Trophoblast cell (in vitro differentiated cells and primary cell): ENCODE measurements at regions not wholly inside any gene's neighbourhood (a gene's known extent, or its start where the extent isn't known, plus 50 kb on each side); places are given as distances from the start of the nearest gene placed in this dataset.

Experiments
- DNase-seq, 2 donors: peaks; one replicate each; pipeline ENCODE4 v3.0.0-alpha.2; 2016
- H2AFZ ChIP-seq: 2 replicates; pipeline ENCODE4 v1.6.1; 2013; ENCODE audit warnings: low read length, moderate library complexity, mild to moderate bottlenecking; ENCODE audit not compliant: insufficient read depth, poor library complexity
- H2AK5ac ChIP-seq: 2 replicates; pipeline ENCODE4 v1.6.1; 2013; ENCODE audit warnings: mild to moderate bottlenecking, low read length
- H2BK120ac ChIP-seq: 2 replicates; pipeline ENCODE4 v1.6.1; 2013; ENCODE audit warnings: low read length, mild to moderate bottlenecking, moderate library complexity; ENCODE audit not compliant: insufficient read depth, poor library complexity
- H2BK12ac ChIP-seq: 2 replicates; pipeline ENCODE4 v1.6.1; 2013; ENCODE audit warnings: mild to moderate bottlenecking, low read length, moderate library complexity
- H2BK5ac ChIP-seq: 2 replicates; pipeline ENCODE4 v1.6.1; 2013; ENCODE audit warnings: low read length, low read depth, moderate library complexity, mild to moderate bottlenecking; ENCODE audit not compliant: poor library complexity
- H3K14ac ChIP-seq: 2 replicates; pipeline ENCODE4 v1.6.1; 2013; ENCODE audit warnings: mild to moderate bottlenecking, low read length
- H3K18ac ChIP-seq: 2 replicates; pipeline ENCODE4 v1.6.1; 2013; ENCODE audit warnings: mild to moderate bottlenecking, low read length
- H3K23ac ChIP-seq: 2 replicates; pipeline ENCODE4 v1.6.1; 2013; ENCODE audit warnings: low read length
- H3K27ac ChIP-seq: 2 replicates; pipeline ENCODE4 v1.5.1; 2013; ENCODE audit warnings: low read depth, mild to moderate bottlenecking, inconsistent platforms, low read length, moderate library complexity
- H3K27me3 ChIP-seq: 2 replicates; pipeline ENCODE4 v1.6.1; 2013; ENCODE audit warnings: inconsistent platforms, mild to moderate bottlenecking, low read length, moderate library complexity; ENCODE audit not compliant: insufficient read depth
- H3K36me3 ChIP-seq, 2 experiments: 1 replicate in 1 of 2; 2 replicates in 1 of 2; pipeline ENCODE4 v1.6.1; 2013; ENCODE audit warnings: low read length in 2 of 2, mild to moderate bottlenecking in 2 of 2, moderate library complexity in 1 of 2; ENCODE audit not compliant: insufficient read depth in 2 of 2, control insufficient read depth in 1 of 2
- H3K4ac ChIP-seq: 2 replicates; pipeline ENCODE4 v1.6.1; 2013; ENCODE audit warnings: low read depth, mild to moderate bottlenecking, low read length, moderate library complexity
- H3K4me1 ChIP-seq, 2 experiments: 1 replicate in 1 of 2; 2 replicates in 1 of 2; pipeline ENCODE4 v1.6.1; 2013; ENCODE audit warnings: low read length in 2 of 2, mild to moderate bottlenecking in 2 of 2, moderate library complexity in 1 of 2; ENCODE audit not compliant: insufficient read depth in 2 of 2, control insufficient read depth in 1 of 2
- H3K4me2 ChIP-seq: 2 replicates; pipeline ENCODE4 v1.6.1; 2013; ENCODE audit warnings: inconsistent platforms, mild to moderate bottlenecking, low read length, moderate library complexity
- H3K4me3 ChIP-seq: 2 replicates; pipeline ENCODE4 v1.5.1; 2013; ENCODE audit warnings: mild to moderate bottlenecking, low read depth, low read length, inconsistent platforms
- H3K79me1 ChIP-seq: one replicate; pipeline ENCODE4 v1.6.1; 2013; ENCODE audit warnings: low read length
- H3K79me2 ChIP-seq: 2 replicates; pipeline ENCODE4 v1.6.1; 2013; ENCODE audit warnings: low read length, mild to moderate bottlenecking; ENCODE audit not compliant: control insufficient read depth, insufficient read depth, poor library complexity
- H3K9ac ChIP-seq: 2 replicates; pipeline ENCODE4 v1.6.1; 2013; ENCODE audit warnings: mild to moderate bottlenecking, low read length
- H3K9me3 ChIP-seq: 2 replicates; pipeline ENCODE4 v1.6.1; 2013; ENCODE audit warnings: low read depth, mild to moderate bottlenecking, control low read depth, inconsistent platforms, low read length; ENCODE audit not compliant: insufficient read depth
- H4K12ac ChIP-seq: 2 replicates; pipeline ENCODE4 v1.6.1; 2013; ENCODE audit warnings: low read depth, mild to moderate bottlenecking, low read length, moderate library complexity
- H4K8ac ChIP-seq: 2 replicates; pipeline ENCODE4 v1.6.1; 2013; ENCODE audit warnings: low read depth, mild to moderate bottlenecking, low read length, moderate library complexity
- H4K91ac ChIP-seq: one replicate; pipeline ENCODE4 v1.6.1; 2013; ENCODE audit warnings: low read depth, mild to moderate bottlenecking, low read length, moderate library complexity
- WGBS: extraction: QIAGEN DNeasy Blood & Tissue Kit; methylation state at CpG from one replicate; pipeline ENCODE4 v1.1.7; 2013; ENCODE audit warnings: missing lambda C conversion rate; ENCODE audit not compliant: insufficient read length, insufficient coverage; ENCODE audit errors: extremely low coverage; 5-methylcytosine and 5-hydroxymethylcytosine counted together

DNA sequence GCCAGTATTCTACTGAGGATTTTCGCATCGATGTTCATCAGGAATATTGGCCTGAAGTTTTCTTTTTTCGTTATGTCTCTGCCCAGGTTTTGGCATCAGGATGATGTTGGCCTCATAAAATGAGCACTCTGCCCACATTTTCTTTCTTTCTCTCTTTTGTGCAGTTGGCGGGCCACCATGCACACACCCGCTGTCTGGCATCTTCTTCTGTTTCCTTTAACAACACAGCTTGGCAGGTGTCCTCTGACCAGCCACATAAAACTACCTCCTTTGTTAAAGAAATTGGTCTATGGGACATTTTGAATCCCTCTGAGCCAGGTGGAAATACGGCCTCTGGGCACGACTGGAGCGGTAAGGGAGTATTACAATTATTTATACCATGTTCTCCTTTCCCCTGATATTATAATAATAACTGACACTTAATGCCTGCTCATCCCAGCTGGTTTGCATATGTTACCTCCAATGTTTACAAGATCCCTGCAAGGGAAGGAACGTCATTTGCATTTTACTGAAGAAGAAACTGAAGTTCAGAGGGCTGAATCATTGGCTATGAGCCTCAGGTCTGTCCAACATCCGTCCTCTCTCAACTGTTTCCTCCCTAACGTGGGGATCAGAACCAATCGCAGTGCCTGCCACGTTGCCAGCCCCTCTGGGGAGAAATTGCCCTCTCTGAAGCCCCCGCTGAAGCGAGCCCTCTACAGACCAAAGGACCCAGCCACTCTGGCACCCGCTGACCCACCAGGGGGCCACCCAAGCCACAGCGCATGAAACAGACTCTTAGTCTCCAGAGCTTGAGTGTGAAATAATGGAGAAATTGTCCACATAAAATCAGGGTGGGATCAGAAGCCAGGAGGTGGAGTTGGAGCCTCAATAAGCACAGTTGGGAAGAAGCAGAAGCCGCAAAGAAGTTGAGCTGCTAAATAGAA, 125.0 kb upstream of the FOXK1 start:
- no peak overlapping the region for H2BK120ac ChIP-seq
- H3K4me2 ChIP-seq = no peak overlapping the region
- no peak overlapping the region for H2BK12ac ChIP-seq
- whole genome bisulfite sequencing = no CpG with 5 or more reads among the region's 18 CpGs
- H3K27ac ChIP-seq = no peak overlapping the region
- H3K27me3 ChIP-seq = no peaks in the 10 kb centered on the region
- H3K79me1 ChIP-seq = no peaks in the 10 kb centered on the region
- H3K23ac ChIP-seq = no peak overlapping the region
- no peak overlapping the region for H2AK5ac ChIP-seq
- H3K4me3 ChIP-seq = no peak overlapping the region
- no peak overlapping the region for H4K8ac ChIP-seq
- no peak overlapping the region for H3K18ac ChIP-seq
- no peaks in the 10 kb centered on the region for H3K79me2 ChIP-seq
- no peak overlapping the region for H3K9ac ChIP-seq
- H3K14ac ChIP-seq = no peak overlapping the region
- H3K36me3 ChIP-seq = no peaks in the 10 kb centered on the region
- H2AFZ ChIP-seq = no peak overlapping the region
- H3K4ac ChIP-seq = no peak overlapping the region
- no peaks in the 10 kb centered on the region for H3K4me1 ChIP-seq
- no peak for DNase-seq
- no peak overlapping the region for H2BK5ac ChIP-seq
- no peak overlapping the region for H4K12ac ChIP-seq
- no peaks in the 10 kb centered on the region for H3K9me3 ChIP-seq
- no peak overlapping the region for H4K91ac ChIP-seq

DNA sequence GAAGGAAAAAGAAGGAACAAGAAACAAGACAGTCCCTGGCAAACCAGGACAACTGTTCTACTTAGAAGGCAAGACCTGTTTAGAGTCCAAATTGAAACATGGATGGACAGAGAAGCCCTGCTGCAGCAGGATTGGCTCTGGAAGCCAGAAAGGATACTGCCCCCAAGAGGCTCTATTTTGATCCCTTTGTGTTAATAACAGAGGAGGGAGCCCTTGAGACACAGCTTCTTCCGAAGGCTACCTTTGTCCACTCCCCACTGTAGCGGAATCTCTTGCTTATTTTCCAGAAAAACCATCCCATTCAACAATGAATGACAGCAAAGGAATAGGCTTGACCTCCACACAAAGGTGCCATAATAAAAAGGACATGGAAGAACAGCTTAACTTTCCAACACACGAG, 120.3 kb upstream of the FOXK1 start:
- no peak overlapping the region for H3K4me2 ChIP-seq

DNA sequence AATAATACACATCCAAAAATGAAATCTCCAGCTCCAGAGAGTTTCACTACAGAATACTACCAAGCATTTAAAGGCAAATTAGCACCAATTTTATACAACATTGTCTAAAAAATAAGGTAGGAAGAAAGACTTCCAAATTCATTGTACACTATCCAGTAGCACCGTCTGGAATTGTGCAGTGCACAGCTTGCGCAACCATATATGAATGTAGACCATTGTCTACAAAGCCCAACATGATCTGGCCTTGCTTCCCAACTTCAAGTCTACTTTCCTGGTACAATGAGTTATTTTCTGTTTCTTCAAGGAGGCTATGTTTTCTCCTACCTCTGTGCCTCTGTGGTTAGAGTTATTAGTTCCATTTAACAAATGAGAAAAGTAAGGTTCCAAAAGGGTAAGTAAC, 115.4 kb upstream of the FOXK1 start:
- H2AK5ac ChIP-seq = no peak overlapping the region
- DNase-seq = no peak
- no CpG with 5 or more reads among the region's 2 CpGs for WGBS

More for the DNA sequence above, 120.3 kb upstream of the FOXK1 start:
- Histone ChIP-seq H3K9me3 (peaks cover 8% of the 10 kb centered on the region), H3K27ac (no peak overlapping the region), H3K23ac (no peak overlapping the region), H2AK5ac (no peak overlapping the region), H3K27me3 (no peaks in the 10 kb centered on the region), H2AFZ (no peak overlapping the region), H3K79me2 (no peaks in the 10 kb centered on the region), H4K12ac (no peak overlapping the region), H2BK5ac (no peak overlapping the region), H4K91ac (no peak overlapping the region), H3K9ac (no peak overlapping the region), H3K4me1 (no peaks in the 10 kb centered on the region), H3K14ac (no peak overlapping the region), H3K36me3 (no peaks in the 10 kb centered on the region), H3K18ac (no peak overlapping the region), H2BK12ac (no peak overlapping the region), H2BK120ac (no peak overlapping the region), H4K8ac (no peak overlapping the region), H3K4me3 (no peak overlapping the region), H3K79me1 (no peaks in the 10 kb centered on the region), H3K4ac (no peak overlapping the region)
- DNase-seq = no peak
- no CpG with 5 or more reads among the region's 3 CpGs for WGBS

DNA sequence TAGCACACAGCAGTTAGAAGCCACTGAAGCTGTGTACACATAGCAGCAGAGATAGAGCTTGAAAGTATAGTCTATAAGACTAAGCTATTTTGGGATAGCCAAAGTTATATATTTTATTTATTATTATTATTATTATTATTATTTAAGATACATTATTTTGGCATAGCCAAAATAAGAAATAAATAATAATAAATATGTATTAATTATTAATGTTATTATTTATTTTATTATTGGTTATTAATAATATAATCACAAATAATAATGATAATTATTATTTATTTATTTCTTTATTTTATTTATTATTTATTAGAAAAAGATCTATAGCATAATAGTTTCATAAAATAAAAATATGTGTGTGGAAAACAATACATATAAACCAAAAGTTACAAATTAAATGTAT, 107.2 kb upstream of the FOXK1 start:
- Histone ChIP-seq H3K18ac (no peak overlapping the region), H3K23ac (no peak overlapping the region), H3K27ac (no peak overlapping the region), H3K4me1 (no peaks in the 10 kb centered on the region), H3K79me2 (no peaks in the 10 kb centered on the region), H3K9me3 (peaks cover 19% of the 10 kb centered on the region), H2BK12ac (no peak overlapping the region), H3K36me3 (no peaks in the 10 kb centered on the region), H3K14ac (no peak overlapping the region), H3K79me1 (no peaks in the 10 kb centered on the region), H4K8ac (no peak overlapping the region), H4K91ac (no peak overlapping the region), H2BK5ac (no peak overlapping the region), H3K4me3 (no peak overlapping the region), H3K27me3 (no peaks in the 10 kb centered on the region), H4K12ac (no peak overlapping the region), H2AK5ac (no peak overlapping the region), H2BK120ac (no peak overlapping the region), H2AFZ (no peak overlapping the region), H3K9ac (no peak overlapping the region), H3K4ac (no peak overlapping the region), H3K4me2 (no peak overlapping the region)
- no peak for DNase-seq

More for the DNA sequence above, 115.4 kb upstream of the FOXK1 start:
- H3K4ac ChIP-seq = no peak overlapping the region
- no peak overlapping the region for H3K23ac ChIP-seq
- no peak overlapping the region for H4K8ac ChIP-seq
- H3K27ac ChIP-seq = no peak overlapping the region
- no peak overlapping the region for H3K14ac ChIP-seq
- H2BK5ac ChIP-seq = no peak overlapping the region
- no peak overlapping the region for H2AFZ ChIP-seq
- H3K4me1 ChIP-seq = no peaks in the 10 kb centered on the region
- no peaks in the 10 kb centered on the region for H3K79me1 ChIP-seq
- H3K27me3 ChIP-seq = no peaks in the 10 kb centered on the region
- H3K36me3 ChIP-seq = no peaks in the 10 kb centered on the region
- H2BK12ac ChIP-seq = no peak overlapping the region
- no peak overlapping the region for H3K4me3 ChIP-seq
- no peak overlapping the region for H3K18ac ChIP-seq
- H3K4me2 ChIP-seq = no peak overlapping the region
- peaks cover 15% of the 10 kb centered on the region for H3K9me3 ChIP-seq
- no peak overlapping the region for H2BK120ac ChIP-seq
- H3K79me2 ChIP-seq = no peaks in the 10 kb centered on the region
- H4K91ac ChIP-seq = no peak overlapping the region
- no peak overlapping the region for H4K12ac ChIP-seq
- no peak overlapping the region for H3K9ac ChIP-seq
